Mesodermal cell (in vitro differentiated cells): ENCODE measurements at regions not wholly inside any gene's neighbourhood (a gene's known extent, or its start where the extent isn't known, plus 50 kb on each side); places are given as distances from the start of the nearest gene placed in this dataset.

ENCODE experiments used
- H3K27ac ChIP-seq: 2 replicates; pipeline ENCODE4 v1.7.0; 2013; ENCODE audit warnings: mild to moderate bottlenecking, low read depth, low read length, moderate library complexity; ENCODE audit not compliant: severe bottlenecking
- H3K36me3 ChIP-seq: 2 replicates; pipeline ENCODE4 v1.7.1; 2013; ENCODE audit warnings: mild to moderate bottlenecking, low read length, moderate library complexity; ENCODE audit not compliant: control insufficient read depth, insufficient read depth
- H3K4me1 ChIP-seq: one replicate; pipeline ENCODE4 v1.7.1; 2013; ENCODE audit warnings: mild to moderate bottlenecking, low read length; ENCODE audit not compliant: insufficient read depth, control insufficient read depth, poor library complexity, severe bottlenecking
- H3K4me3 ChIP-seq: 2 replicates; pipeline ENCODE4 v1.7.0; 2013; ENCODE audit warnings: low read length, control low read depth, mild to moderate bottlenecking; ENCODE audit not compliant: insufficient read depth, poor library complexity, severe bottlenecking; ENCODE audit errors: extremely low read depth
- H3K9me3 ChIP-seq: 2 replicates; pipeline ENCODE4 v1.7.1; 2013; ENCODE audit warnings: mild to moderate bottlenecking, low read length, moderate library complexity; ENCODE audit not compliant: control insufficient read depth
- WGBS, 2 experiments: methylation state at CpG; one replicate each; pipeline ENCODE4 v1.1.5; 2013; ENCODE audit warnings: missing lambda C conversion rate in 2 of 2; ENCODE audit not compliant: insufficient coverage in 2 of 2; 5-methylcytosine and 5-hydroxymethylcytosine counted together

DNA sequence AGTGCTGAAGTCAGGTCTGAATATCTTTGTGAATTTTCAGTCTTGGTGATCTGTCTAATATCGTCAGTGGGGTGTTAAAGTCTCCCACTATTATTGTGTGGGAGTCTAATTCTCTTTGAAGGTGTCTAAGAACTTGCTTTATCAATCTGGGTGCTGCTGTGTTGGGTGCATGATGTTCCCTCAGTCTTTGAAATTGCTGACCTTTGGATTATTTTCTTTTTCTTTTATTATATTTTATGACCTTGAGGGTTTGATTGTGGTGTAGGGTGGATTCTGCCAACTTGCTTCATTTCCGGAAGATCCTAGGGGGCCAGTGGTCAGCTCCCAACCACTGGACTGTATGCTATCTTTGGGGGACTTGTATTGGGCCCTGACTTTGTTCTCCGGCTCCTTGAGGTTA, 415.3 kb downstream of the USP25 start:
- Histone ChIP-seq H3K27ac (no peak overlapping the region), H3K4me1 (no peaks in the 10 kb centered on the region), H3K9me3 (no peaks in the 10 kb centered on the region), H3K4me3 (no peak overlapping the region), H3K36me3 (no peaks in the 10 kb centered on the region)
- 79 to 91% methylated on average over 2 of the region's 3 CpGs for WGBS, 2 experiments

DNA sequence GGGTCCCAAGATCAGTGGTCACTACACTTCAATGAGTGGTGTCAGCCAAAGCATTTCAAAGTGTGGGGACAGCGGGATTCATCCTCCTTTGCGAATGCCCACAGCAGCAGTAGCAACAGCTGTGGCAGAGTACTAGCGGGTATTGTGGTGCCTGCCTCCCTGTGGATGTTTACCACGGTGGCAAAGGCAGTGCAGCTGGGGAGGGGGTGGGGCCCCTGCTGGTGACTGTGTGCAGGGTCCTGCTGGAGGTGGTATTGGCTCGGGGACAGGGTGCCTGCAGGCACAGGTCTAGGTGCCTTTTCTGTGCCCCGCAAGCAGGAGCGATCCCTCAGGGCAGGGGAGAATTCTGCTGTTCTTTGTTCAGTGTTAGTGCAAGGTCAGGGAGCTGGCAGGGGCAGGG, 415.7 kb downstream of the USP25 start:
- 91 to 98% methylated on average over 7 of the region's 7 CpGs for WGBS, 2 experiments
- H3K36me3 ChIP-seq: no peaks in the 10 kb centered on the region
- H3K4me3 ChIP-seq: no peak overlapping the region
- no peak overlapping the region for H3K27ac ChIP-seq
- no peaks in the 10 kb centered on the region for H3K4me1 ChIP-seq
- no peaks in the 10 kb centered on the region for H3K9me3 ChIP-seq

DNA sequence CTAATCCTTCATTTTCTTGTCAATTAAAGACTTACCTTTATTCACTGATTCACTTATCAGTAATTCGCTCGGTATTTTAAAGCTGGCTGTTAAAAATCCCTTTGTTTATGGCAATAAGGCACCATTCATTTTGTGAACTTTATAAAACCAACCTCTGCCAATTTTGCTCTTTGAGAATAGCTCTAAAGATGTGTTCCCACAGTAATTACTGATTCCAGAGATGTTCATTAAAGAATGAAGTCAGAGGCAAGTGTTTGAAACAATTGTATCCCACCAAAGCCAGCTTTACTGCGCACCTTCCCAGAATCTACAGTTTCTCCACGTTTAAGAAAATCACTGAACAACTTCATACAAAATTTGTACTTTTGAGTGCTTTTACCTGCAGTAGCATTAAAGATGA, 424.5 kb downstream of the USP25 start:
- no peaks in the 10 kb centered on the region for H3K36me3 ChIP-seq
- H3K9me3 ChIP-seq: no peaks in the 10 kb centered on the region
- 90 to 100% methylated on average over 2 of the region's 4 CpGs for WGBS, 2 experiments
- no peak overlapping the region for H3K27ac ChIP-seq
- H3K4me1 ChIP-seq: no peaks in the 10 kb centered on the region
- H3K4me3 ChIP-seq: no peak overlapping the region

DNA sequence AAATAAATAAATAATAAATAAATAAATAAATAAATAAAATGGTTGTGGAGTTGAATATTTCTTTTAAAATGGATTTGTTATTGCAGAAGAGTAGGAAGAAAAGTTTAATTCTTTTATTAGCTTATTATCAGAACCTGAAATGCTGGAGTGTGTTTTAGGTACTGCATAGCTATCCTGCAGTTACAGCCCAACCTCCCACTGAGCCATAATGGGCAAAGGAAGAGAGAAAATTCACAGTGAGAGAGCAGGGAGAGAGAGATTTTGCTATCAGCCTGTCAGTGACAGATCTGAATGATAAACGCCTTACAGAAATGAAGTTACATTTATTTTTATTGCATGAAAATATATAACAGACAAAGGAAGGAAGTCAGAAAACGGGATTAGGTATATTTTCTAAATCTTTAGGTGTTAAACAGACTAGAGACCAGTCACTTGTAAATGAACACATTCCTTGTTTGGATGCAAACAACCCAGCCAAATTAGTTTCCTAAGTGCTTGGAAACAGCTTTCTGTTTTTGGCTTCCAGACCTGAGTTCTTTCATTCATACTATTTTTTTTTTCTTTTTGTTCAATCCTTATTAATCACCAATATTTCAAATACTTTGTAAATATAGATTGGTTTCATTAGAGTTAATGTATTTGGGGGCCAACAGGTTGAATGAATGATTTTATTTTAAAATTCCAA, 425.3 kb downstream of the USP25 start:
- H3K27ac ChIP-seq: no peak overlapping the region
- no peaks in the 10 kb centered on the region for H3K9me3 ChIP-seq
- H3K4me3 ChIP-seq: no peak overlapping the region
- H3K36me3 ChIP-seq: no peaks in the 10 kb centered on the region
- no CpG with 5 or more reads among the region's 2 CpGs for WGBS, 2 experiments
- H3K4me1 ChIP-seq: no peaks in the 10 kb centered on the region

DNA sequence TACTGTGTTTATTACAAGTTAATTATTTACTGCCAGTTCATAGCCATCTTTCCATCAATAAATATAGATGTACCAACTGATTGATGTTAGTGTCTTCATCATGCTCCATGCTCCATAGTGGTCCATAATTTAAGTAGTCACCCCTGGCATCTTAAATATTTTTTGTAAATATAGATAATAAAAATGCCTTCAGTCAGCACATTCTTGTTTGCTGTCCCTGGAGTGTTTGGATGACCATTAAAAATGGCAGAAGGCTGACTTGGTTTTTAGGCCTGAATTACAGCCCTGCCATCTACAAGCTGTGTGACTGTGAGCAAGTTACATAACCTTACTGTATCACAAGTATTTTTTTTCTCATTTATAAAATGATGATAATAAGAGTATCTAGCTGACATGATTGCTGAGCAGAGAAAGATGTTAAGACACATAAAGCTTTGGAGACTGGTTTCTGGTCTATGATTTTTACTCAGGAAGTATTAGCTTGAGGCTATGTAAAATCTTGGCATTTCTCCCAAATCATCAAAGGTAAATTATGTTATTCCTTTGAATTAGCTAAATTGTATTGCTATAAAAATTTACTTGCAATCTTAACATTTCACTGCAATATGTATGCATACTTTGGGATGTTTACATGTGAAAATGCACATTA, 427.2 kb downstream of the USP25 start:
- no peaks in the 10 kb centered on the region for H3K36me3 ChIP-seq

DNA sequence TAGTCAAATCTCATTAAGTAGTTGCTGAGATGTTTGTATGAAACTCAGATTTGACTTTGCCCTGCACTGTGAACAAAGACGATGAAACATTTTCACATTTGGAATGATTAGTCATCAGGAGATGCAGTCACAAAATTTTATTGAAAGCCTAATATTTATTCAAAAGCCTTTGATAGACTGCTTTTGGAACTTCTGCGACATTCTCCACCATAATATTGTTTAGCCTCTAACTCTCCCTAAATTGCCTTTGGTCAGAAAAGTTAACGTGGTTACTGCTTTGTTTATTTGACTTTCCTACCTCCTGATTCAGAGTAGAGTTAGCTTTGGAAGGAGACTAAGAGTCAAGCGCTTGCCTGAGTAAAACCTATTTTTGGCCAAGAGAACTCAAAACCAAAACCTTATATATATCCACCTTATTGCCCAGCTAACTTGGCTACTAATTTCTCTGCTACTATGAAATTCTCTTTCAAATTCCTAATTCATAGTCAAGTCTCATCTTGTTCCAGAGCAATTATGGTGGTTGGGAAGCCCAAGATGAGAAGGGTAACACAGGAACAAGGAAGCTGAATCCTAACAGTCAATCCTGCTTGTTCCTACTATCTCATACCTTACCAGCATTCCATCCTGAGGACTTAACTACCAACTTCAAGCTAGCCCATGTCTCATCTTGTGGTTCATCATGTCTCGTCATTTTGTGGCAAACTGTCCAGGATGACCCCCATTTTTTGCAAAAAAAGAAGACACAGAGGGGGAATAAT, 429.6 kb downstream of the USP25 start:
- H3K9me3 ChIP-seq: no peaks in the 10 kb centered on the region
- no peaks in the 10 kb centered on the region for H3K36me3 ChIP-seq
- WGBS, 2 experiments: 90 to 100% methylated on average over 1 to 5 of the region's 5 CpGs
- no peak overlapping the region for H3K4me3 ChIP-seq
- no peak overlapping the region for H3K27ac ChIP-seq
- no peaks in the 10 kb centered on the region for H3K4me1 ChIP-seq

More for the DNA sequence above, 427.2 kb downstream of the USP25 start:
- Histone ChIP-seq H3K9me3 (no peaks in the 10 kb centered on the region), H3K4me3 (no peak overlapping the region), H3K4me1 (no peaks in the 10 kb centered on the region), H3K27ac (no peak overlapping the region)

DNA sequence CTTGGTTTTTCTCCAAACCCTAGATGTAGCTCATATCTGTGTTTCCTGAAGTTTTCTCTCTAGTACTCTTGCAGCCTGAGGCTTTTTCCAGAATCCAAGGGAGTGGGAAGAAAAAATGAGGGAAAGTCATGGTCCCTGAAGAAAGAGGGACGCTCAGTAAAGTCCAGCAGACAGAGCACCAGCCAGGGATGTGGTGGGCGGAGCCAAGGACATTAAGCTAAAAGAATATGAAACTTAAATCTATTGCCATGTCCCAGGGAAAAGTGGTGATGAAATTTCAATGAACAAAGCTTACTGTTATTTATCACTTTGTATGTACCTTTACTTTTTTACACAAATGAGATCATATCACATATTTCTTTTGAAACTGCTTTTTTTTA, 430.2 kb downstream of the USP25 start:
- Histone ChIP-seq H3K27ac (no peak overlapping the region), H3K4me3 (no peak overlapping the region), H3K4me1 (no peaks in the 10 kb centered on the region), H3K36me3 (no peaks in the 10 kb centered on the region), H3K9me3 (no peaks in the 10 kb centered on the region)
- WGBS, 2 experiments: no CpG with 5 or more reads among the region's 2 CpGs

DNA sequence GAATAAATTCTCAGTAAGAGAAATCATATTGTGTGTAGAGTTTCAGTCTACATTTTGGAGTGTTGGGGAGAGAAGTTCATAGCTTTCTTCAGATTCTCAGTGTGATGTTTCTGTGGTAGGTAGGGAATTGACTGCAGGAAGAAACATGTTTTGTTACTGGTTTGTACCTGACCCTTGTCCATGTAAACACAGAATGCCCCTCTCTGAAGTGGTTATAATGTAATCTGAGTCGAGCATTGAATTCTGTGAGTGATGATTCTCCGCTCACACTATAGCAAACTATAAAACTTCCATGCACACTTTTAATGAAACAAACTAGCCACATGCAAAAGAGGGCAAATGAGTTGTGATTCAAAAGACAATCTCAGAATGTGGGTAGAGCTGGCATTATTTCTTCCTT, 433.2 kb downstream of the USP25 start:
- Histone ChIP-seq H3K4me3 (no peak overlapping the region), H3K9me3 (no peaks in the 10 kb centered on the region), H3K4me1 (no peaks in the 10 kb centered on the region), H3K27ac (no peak overlapping the region), H3K36me3 (no peaks in the 10 kb centered on the region)
- 100% methylated on average over 1 of the region's 2 CpGs; no CpG with 5 or more reads in 1 of the 2 experiments for WGBS, 2 experiments

DNA sequence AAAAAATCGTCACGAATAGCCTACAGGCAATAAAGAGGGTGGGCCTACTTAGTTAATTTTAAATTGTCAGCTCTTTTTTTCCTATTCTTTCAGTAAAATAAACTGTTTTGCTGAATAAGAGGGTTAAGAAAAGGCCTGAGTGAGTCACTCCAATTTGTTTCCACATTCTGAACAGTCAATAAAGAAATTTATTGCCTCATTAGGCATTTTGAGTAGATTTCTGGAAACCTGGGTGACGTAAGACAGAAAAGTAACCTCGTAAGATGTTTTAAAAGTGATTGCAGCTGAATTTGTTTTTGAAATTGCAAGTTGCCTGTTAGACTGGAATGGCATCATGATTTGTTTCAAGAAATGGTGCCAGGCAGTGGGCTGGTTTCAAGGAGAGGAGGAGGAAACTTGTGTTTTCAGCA, 439.3 kb downstream of the USP25 start:
- WGBS, 2 experiments: 85 to 92% methylated on average over 2 of the region's 4 CpGs
- no peaks in the 10 kb centered on the region for H3K9me3 ChIP-seq
- no peak overlapping the region for H3K27ac ChIP-seq
- H3K4me3 ChIP-seq: no peak overlapping the region
- H3K4me1 ChIP-seq: no peaks in the 10 kb centered on the region
- no peaks in the 10 kb centered on the region for H3K36me3 ChIP-seq

DNA sequence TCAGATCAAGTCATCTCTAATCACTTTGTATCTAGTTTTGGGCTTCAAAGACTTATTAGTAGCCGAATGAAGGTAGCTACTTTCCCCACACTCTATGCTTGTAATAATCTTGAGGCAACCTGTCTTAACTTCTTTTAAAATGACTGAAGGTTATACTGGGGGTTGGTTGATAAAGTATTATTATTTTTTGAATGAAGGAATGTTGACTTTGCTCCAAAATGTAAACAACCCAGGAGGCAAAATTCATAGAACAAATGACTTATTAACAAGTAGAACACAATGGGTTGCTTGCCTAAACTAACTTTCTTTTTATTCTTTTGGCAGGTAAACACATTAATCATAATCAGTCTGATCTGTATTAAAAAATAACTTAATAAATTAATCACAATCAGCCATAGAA, 440.0 kb downstream of the USP25 start:
- no peak overlapping the region for H3K4me3 ChIP-seq
- H3K36me3 ChIP-seq: no peaks in the 10 kb centered on the region
- no peaks in the 10 kb centered on the region for H3K9me3 ChIP-seq
- no peaks in the 10 kb centered on the region for H3K4me1 ChIP-seq
- H3K27ac ChIP-seq: no peak overlapping the region
- WGBS, 2 experiments: no CpG with 5 or more reads among the region's 1 CpG

DNA sequence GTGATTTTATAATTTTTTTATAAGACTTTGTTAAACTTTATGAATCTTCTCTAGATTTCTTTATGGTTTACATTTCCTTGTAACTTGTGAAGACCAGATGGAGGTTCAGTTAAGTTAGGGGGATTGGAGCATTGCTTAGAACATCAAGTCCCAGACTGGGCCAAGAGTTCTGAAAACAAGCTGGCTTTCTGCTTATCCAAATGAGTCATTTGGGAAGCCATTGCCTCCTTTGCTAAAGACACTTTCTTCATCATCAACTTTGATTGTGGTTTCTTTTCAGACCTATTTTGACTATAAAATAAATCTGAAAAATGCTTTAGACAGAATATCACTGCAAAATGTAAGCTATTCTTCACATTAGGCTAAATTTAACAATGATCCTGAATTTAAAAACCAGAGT, 446.8 kb downstream of the USP25 start:
- H3K4me3 ChIP-seq: no peak overlapping the region
- no peak overlapping the region for H3K27ac ChIP-seq
- no peaks in the 10 kb centered on the region for H3K4me1 ChIP-seq
- H3K36me3 ChIP-seq: no peaks in the 10 kb centered on the region
- H3K9me3 ChIP-seq: no peaks in the 10 kb centered on the region
